Kidney (tissue), 13 donors: ENCODE measurements at regions not wholly inside any gene's neighbourhood (a gene's known extent, or its start where the extent isn't known, plus 50 kb on each side); places are given as distances from the start of the nearest gene placed in this dataset.
A peak's percentile ranks its signal among the peaks of the same experiment; 100 is the strongest.

Experiments used
- DNase-seq, 5 donors: peaks; one replicate each; pipeline ENCODE4 v3.0.0-alpha.2; 2013 to 2020
- FAIRE-seq: peaks from 2 replicates; lab custom pipeline; 2012; peaks lifted over from hg19 to GRCh38; lab: Jason Lieb, UNC
- H3K27ac ChIP-seq, 2 donors: one replicate each; pipeline ENCODE4 v1.7.0; 2013; ENCODE audit warnings: low read depth in 2 of 2, low read length in 2 of 2, inconsistent platforms in 1 of 2
- H3K27me3 ChIP-seq: one replicate; pipeline ENCODE4 v1.7.1; 2013; ENCODE audit warnings: low read length, inconsistent platforms; ENCODE audit not compliant: control insufficient read depth, insufficient read depth
- H3K36me3 ChIP-seq, 3 donors: one replicate each; pipeline versions ENCODE4 v1.7.0 to v1.7.1; 2013; ENCODE audit warnings: low read length in 3 of 3, control low read depth in 1 of 3, inconsistent platforms in 1 of 3; ENCODE audit not compliant: insufficient read depth in 3 of 3, control insufficient read depth in 2 of 3
- H3K4me1 ChIP-seq, 3 donors: one replicate each; pipeline versions ENCODE4 v1.7.0 to v1.7.1; 2013; ENCODE audit warnings: low read length in 3 of 3, inconsistent platforms in 1 of 3, low read depth in 1 of 3; ENCODE audit not compliant: control insufficient read depth in 2 of 3, insufficient read depth in 2 of 3
- H3K4me3 ChIP-seq, 3 donors: one replicate each; pipeline versions ENCODE4 v1.7.0 to v1.8.1; 2013; ENCODE audit warnings: low read length in 3 of 3, control low read depth in 1 of 3, inconsistent platforms in 1 of 3
- H3K9ac ChIP-seq, 3 donors: one replicate each; pipeline versions ENCODE4 v1.7.0 to v1.7.1; 2013; ENCODE audit warnings: low read length in 3 of 3, control low read depth in 1 of 3, inconsistent platforms in 1 of 3
- H3K9me3 ChIP-seq, 3 donors: one replicate each; pipeline versions ENCODE4 v1.7.0 to v1.7.1; 2013; ENCODE audit warnings: low read length in 3 of 3, control low read depth in 1 of 3, inconsistent platforms in 1 of 3; ENCODE audit not compliant: control insufficient read depth in 2 of 3, insufficient read depth in 1 of 3
- CTCF ChIP-seq: IDR thresholded peaks from 3 replicates; pipeline ENCODE4 v1.5.1; 2012; ENCODE audit warnings: mild to moderate bottlenecking, moderate library complexity, borderline replicate concordance; ENCODE audit not compliant: insufficient read depth; ENCODE audit errors: extremely low read depth
- intact Hi-C: fragments of 100-400 bp; cut with DNase I; formaldehyde crosslinking; loops from one replicate; pipeline ENCODE4 v1.11.1; 2022
- donor health status: control.
- donor health status: control.
- donor health status: control.
- donor health status: control.
- donor health status: control.
- donor health status: DM: yes; HTN: yes; CAD: no.
- donor health status: Normal renal cell carcinoma (clear cell type).

GRCh38 chr6:139654888-139655782 lies 280.7 kb upstream of the CITED2 start:
- TF ChIP-seq CTCF = no peak
- Histone ChIP-seq H3K4me1 (peaks cover 2 to 26% (median 11%) of the 10 kb centered on the region in 3 donors), H3K36me3 (no peaks in the 10 kb centered on the region), H3K9me3 (no peaks in the 10 kb centered on the region), H3K9ac (no peak overlapping the region), H3K27ac (peak overlapping the region; percentile 22 to 51), H3K4me3 (no peak overlapping the region), H3K27me3 (no peaks in the 10 kb centered on the region)
- DNase-seq (peak in 4 of 5 donors; percentile 34 to 71 (median 58)), FAIRE-seq (no peak)
- intact Hi-C loops = no loop called here

- DNase-seq = no peak
- Histone ChIP-seq H3K9me3 (no peaks in the 10 kb centered on the region), H3K27ac (no peak overlapping the region), H3K9ac (no peak overlapping the region), H3K27me3 (no peaks in the 10 kb centered on the region), H3K4me3 (no peak overlapping the region), H3K4me1 (peaks cover 2 to 18% (median 10%) of the 10 kb centered on the region in 3 donors), H3K36me3 (no peaks in the 10 kb centered on the region)
- no peak for TF ChIP-seq CTCF
- no peak for FAIRE-seq
- intact Hi-C loops = no loop called here
Measured at GRCh38 chr6:139654309-139654708, 279.9 kb upstream of the CITED2 start.

- H3K4me3 ChIP-seq = no peak overlapping the region
- H3K27ac ChIP-seq = no peak overlapping the region
- H3K9ac ChIP-seq = no peak overlapping the region
- H3K27me3 ChIP-seq = no peaks in the 10 kb centered on the region
- intact Hi-C loops = no loop called here
- no peaks in the 10 kb centered on the region for H3K9me3 ChIP-seq
- H3K4me1 ChIP-seq = peaks cover 0 to 14% (median 10%) of the 10 kb centered on the region in 3 donors
- no peaks in the 10 kb centered on the region for H3K36me3 ChIP-seq
- FAIRE-seq = no peak
- peak in 1 of 5 donors; percentile 12 for DNase-seq
- no peak for TF ChIP-seq CTCF
Measured at GRCh38 chr6:139653111-139653510, 278.7 kb upstream of the CITED2 start.
